Pancreas (tissue), 10 donors: ENCODE measurements at regions not wholly inside any gene's neighbourhood (a gene's known extent, or its start where the extent isn't known, plus 50 kb on each side); places are given as distances from the start of the nearest gene placed in this dataset.

Experiments
- ATAC-seq, 4 donors: fragments of 200-7000 bp; cut with Tn5 transposase; one replicate each; pipeline versions ENCODE4 v1.8.0 to v1.9.1; 2020; ENCODE audit warnings: mild to moderate bottlenecking in 4 of 4, moderate library complexity in 4 of 4
- DNase-seq, 6 donors: peaks; one replicate each; pipeline ENCODE4 v3.0.0-alpha.2; 2020
- FAIRE-seq: peaks from 2 replicates; lab custom pipeline; 2012; peaks lifted over from hg19 to GRCh38; lab: Jason Lieb, UNC
- H3K27ac ChIP-seq, 4 donors: fragments of 200-600 bp; sonication (generic); 1 replicate in 3 of 4; 2 replicates in 1 of 4; pipeline versions ENCODE4 v1.5.0 to v1.8.0; 2020
- H3K27me3 ChIP-seq, 4 donors: fragments of 200-600 bp; one replicate each; pipeline ENCODE4 v1.8.0; 2021
- H3K36me3 ChIP-seq, 3 donors: fragments of 200-600 bp; sonication (generic) in 1 of 3; one replicate each; pipeline versions ENCODE4 v1.5.0 to v1.8.0; 2020 to 2021
- H3K4me1 ChIP-seq, 3 donors: fragments of 200-600 bp; one replicate each; pipeline ENCODE4 v1.8.0; 2021
- H3K4me3 ChIP-seq, 4 donors: fragments of 200-600 bp; sonication (generic) in 2 of 4; one replicate each; pipeline versions ENCODE4 v1.5.0 to v1.8.0; 2020 to 2021
- H3K9me3 ChIP-seq, 4 donors: fragments of 200-600 bp; one replicate each; pipeline ENCODE4 v1.8.0; 2021
- WGBS, 2 donors: extraction: QIAGEN DNeasy Blood & Tissue Kit; methylation state at CpG; one replicate each; pipeline ENCODE4 v1.1.7; 2013; 5-methylcytosine and 5-hydroxymethylcytosine counted together
- intact Hi-C, 3 donors: fragments of 100-400 bp; cut with DNase I; formaldehyde crosslinking; loops; one replicate each; pipeline versions ENCODE4 v1.11.1 to v1.14.2; 2022
- TF ChIP-seq, protein P1 (sequence below), 4 donors: fragments of 200-600 bp; sonication (generic) in 3 of 4; IDR thresholded peaks; one replicate each; pipeline versions ENCODE4 v1.5.0 to v1.8.0; 2021; ENCODE audit warnings: antibody characterized with exemption in 4 of 4
- donor health status: healthy with polysubstance abuse.
- donor health status: DM: no; HTN: no; CAD: no; lungs with moderate emphysema.
- donor health status: DM: no; HTN: no; CAD: no.
- donor health status: control.
- donor health status: control.
- donor health status: Bipolar disorder and iron deficiency.
- donor health status: DM: yes; HTN: yes; CAD: no.
- donor health status: DM: no; HTN: no; CAD: no.
- donor health status: DM: no; HTN: no; CAD: no.
- donor health status: DM: yes; HTN: yes; CAD: no.

GRCh38 chr3:95167748-95168147 is 1104.9 kb downstream of the NSUN3 start:
- H3K4me1 ChIP-seq = peaks cover 0 to 3% (median 1%) of the 10 kb centered on the region in 3 donors
- intact Hi-C loops = no loop called here
- FAIRE-seq = peak; percentile 29

GRCh38 chr3:95168526-95168925 is 1105.7 kb downstream of the NSUN3 start:
- Histone ChIP-seq H3K36me3 (no peaks in the 10 kb centered on the region), H3K4me3 (no peak overlapping the region), H3K27ac (no peak overlapping the region), H3K9me3 (no peaks in the 10 kb centered on the region), H3K4me1 (peaks cover 4 to 10% (median 7%) of the 10 kb centered on the region in 3 donors), H3K27me3 (no peaks in the 10 kb centered on the region)
- intact Hi-C loops = no loop called here
- TF ChIP-seq, protein P1, sequence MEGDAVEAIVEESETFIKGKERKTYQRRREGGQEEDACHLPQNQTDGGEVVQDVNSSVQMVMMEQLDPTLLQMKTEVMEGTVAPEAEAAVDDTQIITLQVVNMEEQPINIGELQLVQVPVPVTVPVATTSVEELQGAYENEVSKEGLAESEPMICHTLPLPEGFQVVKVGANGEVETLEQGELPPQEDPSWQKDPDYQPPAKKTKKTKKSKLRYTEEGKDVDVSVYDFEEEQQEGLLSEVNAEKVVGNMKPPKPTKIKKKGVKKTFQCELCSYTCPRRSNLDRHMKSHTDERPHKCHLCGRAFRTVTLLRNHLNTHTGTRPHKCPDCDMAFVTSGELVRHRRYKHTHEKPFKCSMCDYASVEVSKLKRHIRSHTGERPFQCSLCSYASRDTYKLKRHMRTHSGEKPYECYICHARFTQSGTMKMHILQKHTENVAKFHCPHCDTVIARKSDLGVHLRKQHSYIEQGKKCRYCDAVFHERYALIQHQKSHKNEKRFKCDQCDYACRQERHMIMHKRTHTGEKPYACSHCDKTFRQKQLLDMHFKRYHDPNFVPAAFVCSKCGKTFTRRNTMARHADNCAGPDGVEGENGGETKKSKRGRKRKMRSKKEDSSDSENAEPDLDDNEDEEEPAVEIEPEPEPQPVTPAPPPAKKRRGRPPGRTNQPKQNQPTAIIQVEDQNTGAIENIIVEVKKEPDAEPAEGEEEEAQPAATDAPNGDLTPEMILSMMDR (IDR thresholded peaks at IDR 0.05) = no peak
- DNase-seq (no peak), FAIRE-seq (no peak), ATAC-seq (no peak)
- WGBS, 2 donors = 93 to 94% methylated on average over 7 of the region's 7 CpGs

More at GRCh38 chr3:95167748-95168147, 1104.9 kb downstream of the NSUN3 start:
- Histone ChIP-seq H3K27ac (no peak overlapping the region), H3K36me3 (no peaks in the 10 kb centered on the region), H3K27me3 (no peaks in the 10 kb centered on the region), H3K4me3 (no peak overlapping the region), H3K9me3 (no peaks in the 10 kb centered on the region)
- TF ChIP-seq, protein P1 (IDR thresholded peaks at IDR 0.05) = no peak
- DNase-seq = no peak
- 77 to 82% methylated on average over 4 of the region's 4 CpGs for WGBS, 2 donors
- ATAC-seq = no peak

- no peaks in the 10 kb centered on the region for H3K36me3 ChIP-seq
- FAIRE-seq (no peak), ATAC-seq (peak in 3 of 4 donors; percentile 56 to 91 (median 65)), DNase-seq (no peak)
- no peak overlapping the region for H3K27ac ChIP-seq
- no peak overlapping the region for H3K4me3 ChIP-seq
- 12 to 16% methylated on average over 3 of the region's 3 CpGs for WGBS, 2 donors
- intact Hi-C loops = no loop called here
- peaks cover 9 to 12% (median 11%) of the 10 kb centered on the region in 3 donors for H3K4me1 ChIP-seq
- TF ChIP-seq, protein P1 (IDR thresholded peaks at IDR 0.05) = no peak
- no peaks in the 10 kb centered on the region for H3K9me3 ChIP-seq
- H3K27me3 ChIP-seq = no peaks in the 10 kb centered on the region
Observed at GRCh38 chr3:95172164-95172943, 1109.5 kb downstream of the NSUN3 start.

- no peaks in the 10 kb centered on the region for H3K9me3 ChIP-seq
- no peak overlapping the region for H3K4me3 ChIP-seq
- intact Hi-C loops = no loop called here
- no peak overlapping the region for H3K27ac ChIP-seq
- TF ChIP-seq, protein P1 (IDR thresholded peaks at IDR 0.05) = no peak
- 68 to 88% methylated on average over 2 of the region's 2 CpGs for WGBS, 2 donors
- ATAC-seq (no peak), FAIRE-seq (no peak), DNase-seq (no peak)
- no peaks in the 10 kb centered on the region for H3K27me3 ChIP-seq
- no peaks in the 10 kb centered on the region for H3K36me3 ChIP-seq
- H3K4me1 ChIP-seq = peaks cover 9 to 12% (median 11%) of the 10 kb centered on the region in 3 donors
Observed at GRCh38 chr3:95177096-95177495, 1114.2 kb downstream of the NSUN3 start.

- no peak overlapping the region for H3K27ac ChIP-seq
- intact Hi-C loops = no loop called here
- ATAC-seq (no peak), DNase-seq (peak in 1 of 6 donors; percentile 18), FAIRE-seq (no peak)
- no peaks in the 10 kb centered on the region for H3K27me3 ChIP-seq
- WGBS, 2 donors = 84 to 89% methylated on average over 6 of the region's 6 CpGs
- H3K36me3 ChIP-seq = no peaks in the 10 kb centered on the region
- H3K9me3 ChIP-seq = no peaks in the 10 kb centered on the region
- no peak overlapping the region for H3K4me3 ChIP-seq
- TF ChIP-seq, protein P1 (IDR thresholded peaks at IDR 0.05) = no peak
- H3K4me1 ChIP-seq = no peaks in the 10 kb centered on the region
Observed at GRCh38 chr3:95184038-95184437, 1121.2 kb downstream of the NSUN3 start.
